ENCODE measurements at regions not wholly inside any gene's neighbourhood (a gene's known extent, or its start where the extent isn't known, plus 50 kb on each side); places are given as distances from the start of the nearest gene placed in this dataset.
"Not testable (repeated sequence)": the region's sequence is repeated elsewhere in the genome, so short reads cannot be mapped to it uniquely, and the experiment has no call there.

DNA sequence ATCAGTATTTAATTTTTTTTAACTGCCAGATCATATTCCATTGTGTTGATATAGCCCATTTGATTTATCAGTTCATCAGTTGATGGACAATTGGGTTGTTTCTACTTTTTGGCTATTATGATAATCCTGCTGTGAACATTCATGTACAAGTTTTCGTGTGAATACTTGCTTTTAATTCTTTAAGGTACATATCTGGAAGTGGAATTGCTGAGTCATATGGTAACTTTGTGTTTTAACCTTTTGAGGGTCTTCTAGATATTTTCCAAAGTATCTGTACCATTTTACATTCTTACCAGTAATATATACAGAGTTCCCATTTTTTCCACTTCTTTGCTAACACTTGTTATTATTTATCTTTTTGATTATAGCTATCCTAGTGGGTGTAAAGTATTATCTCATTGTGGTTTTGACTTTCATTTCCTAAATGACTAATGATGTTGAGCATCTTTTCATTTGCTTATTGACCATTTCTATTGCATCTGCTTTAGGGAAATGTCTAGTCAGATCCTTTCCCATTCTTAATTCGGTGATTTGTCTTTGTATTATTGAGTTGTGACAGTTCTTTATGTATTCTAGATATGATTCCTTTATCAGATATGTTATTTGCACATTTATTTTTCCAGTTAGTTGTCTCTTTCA is 75.2 kb upstream of the NUDT6 start:
- H3K27me3 ChIP-seq, result no peaks in the 10 kb centered on the region
- H3K36me3 ChIP-seq, result no peaks in the 10 kb centered on the region
- intact Hi-C loops (cut with DNase I), result no loop called here
- H3K27ac ChIP-seq, result no peak overlapping the region
- TF ChIP-seq CTCF (IDR thresholded peaks at IDR 0.05) (no peak), POLR2A (IDR thresholded peaks at IDR 0.05) (no peak), POLR2AphosphoS5 (IDR thresholded peaks at IDR 0.05; ENCODE audit: insufficient read depth in 1 of 2, low read depth in 1 of 2) (no peak)
- H3K9me3 ChIP-seq, result no peaks in the 10 kb centered on the region
- peaks cover under 1% of the 10 kb centered on the region for H3K4me1 ChIP-seq
- H3K4me3 ChIP-seq, result no peak overlapping the region
- no peak for DNase-seq (ENCODE audit: extremely low spot score in 2 of 2)

GRCh38 chr4:123004079-123004478 is 81.7 kb upstream of the NUDT6 start:
- H3K4me1 ChIP-seq; H3K9me3 ChIP-seq; H3K4me3 ChIP-seq; intact Hi-C loops (cut with DNase I); DNase-seq (ENCODE audit: extremely low spot score in 2 of 2); H3K36me3 ChIP-seq; H3K27ac ChIP-seq; H3K27me3 ChIP-seq: not testable (repeated sequence)

DNA sequence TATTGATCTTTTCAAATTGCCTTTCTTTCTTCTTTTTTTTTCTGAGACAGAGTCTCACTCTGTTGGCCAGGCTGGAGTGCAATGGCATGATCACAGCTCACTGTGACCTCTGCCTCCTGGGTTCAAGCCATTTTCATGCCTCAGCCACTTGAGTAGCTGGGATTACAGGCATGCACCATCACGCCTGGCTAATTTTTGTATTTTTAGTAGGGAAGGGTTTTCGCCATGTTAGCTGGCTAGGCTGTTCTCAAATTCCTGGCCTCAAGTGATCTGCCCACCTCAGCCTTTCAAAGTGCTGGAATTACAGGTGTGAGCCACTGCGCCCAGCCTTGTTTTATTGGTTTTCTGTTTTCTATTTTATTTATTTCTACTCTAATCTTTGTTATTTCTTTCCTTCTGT is 82.7 kb upstream of the NUDT6 start:
- H3K27me3 ChIP-seq; DNase-seq (ENCODE audit: extremely low spot score in 2 of 2); H3K4me1 ChIP-seq; H3K4me3 ChIP-seq; H3K9me3 ChIP-seq; H3K27ac ChIP-seq; intact Hi-C loops (cut with DNase I); H3K36me3 ChIP-seq: not testable (repeated sequence)

GRCh38 chr4:123007679-123008078 is 85.3 kb upstream of the NUDT6 start:
- Histone ChIP-seq H3K27me3 (no peaks in the 10 kb centered on the region), H3K36me3 (no peaks in the 10 kb centered on the region), H3K4me1 (no peaks in the 10 kb centered on the region), H3K9me3 (no peaks in the 10 kb centered on the region), H3K4me3 (no peak overlapping the region), H3K27ac (no peak overlapping the region)
- intact Hi-C loops (cut with DNase I), result no loop called here
- DNase-seq (ENCODE audit: extremely low spot score in 2 of 2), result no peak
- TF ChIP-seq POLR2AphosphoS5 (IDR thresholded peaks at IDR 0.05; ENCODE audit: insufficient read depth in 1 of 2, low read depth in 1 of 2), result no peak
- no peak for TF ChIP-seq POLR2A (IDR thresholded peaks at IDR 0.05)
- no peak for TF ChIP-seq CTCF (IDR thresholded peaks at IDR 0.05)

DNA sequence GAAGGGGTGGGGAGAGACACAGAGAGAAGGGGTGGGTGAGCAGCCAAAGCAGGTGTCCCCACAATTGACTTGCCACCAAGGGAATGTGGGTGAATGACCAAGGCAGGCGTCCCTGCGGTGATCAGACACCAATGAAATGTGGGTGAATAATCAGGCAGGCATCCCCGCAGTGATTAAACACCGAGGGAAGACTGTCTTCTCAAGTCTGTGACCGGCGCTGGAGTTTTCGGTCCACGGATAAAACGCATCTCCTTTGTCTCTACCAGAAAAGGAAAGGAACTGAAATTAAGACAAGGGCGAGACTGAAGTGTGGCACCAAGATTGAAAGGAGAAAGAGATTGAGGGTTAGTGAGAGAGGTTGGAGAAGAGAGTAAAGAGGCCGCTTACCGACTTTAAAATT is 90.0 kb upstream of the NUDT6 start:
- not testable (repeated sequence) for H3K27me3 ChIP-seq, H3K27ac ChIP-seq

GRCh38 chr4:123014038-123014437 is 91.6 kb upstream of the NUDT6 start:
- Histone ChIP-seq H3K9me3 (no peaks in the 10 kb centered on the region), H3K27me3 (no peaks in the 10 kb centered on the region), H3K4me1 (no peaks in the 10 kb centered on the region), H3K4me3 (no peak overlapping the region), H3K27ac (no peak overlapping the region), H3K36me3 (no peaks in the 10 kb centered on the region)
- TF ChIP-seq CTCF (IDR thresholded peaks at IDR 0.05), result no peak
- TF ChIP-seq POLR2A (IDR thresholded peaks at IDR 0.05), result no peak
- TF ChIP-seq POLR2AphosphoS5 (IDR thresholded peaks at IDR 0.05; ENCODE audit: insufficient read depth in 1 of 2, low read depth in 1 of 2), result no peak
- DNase-seq (ENCODE audit: extremely low spot score in 2 of 2), result no peak
- intact Hi-C loops (cut with DNase I), result no loop called here

More for the DNA sequence above, 90.0 kb upstream of the NUDT6 start:
- H3K36me3 ChIP-seq; H3K9me3 ChIP-seq; H3K4me1 ChIP-seq; DNase-seq (ENCODE audit: extremely low spot score in 2 of 2); H3K4me3 ChIP-seq; intact Hi-C loops (cut with DNase I): not testable (repeated sequence)

DNA sequence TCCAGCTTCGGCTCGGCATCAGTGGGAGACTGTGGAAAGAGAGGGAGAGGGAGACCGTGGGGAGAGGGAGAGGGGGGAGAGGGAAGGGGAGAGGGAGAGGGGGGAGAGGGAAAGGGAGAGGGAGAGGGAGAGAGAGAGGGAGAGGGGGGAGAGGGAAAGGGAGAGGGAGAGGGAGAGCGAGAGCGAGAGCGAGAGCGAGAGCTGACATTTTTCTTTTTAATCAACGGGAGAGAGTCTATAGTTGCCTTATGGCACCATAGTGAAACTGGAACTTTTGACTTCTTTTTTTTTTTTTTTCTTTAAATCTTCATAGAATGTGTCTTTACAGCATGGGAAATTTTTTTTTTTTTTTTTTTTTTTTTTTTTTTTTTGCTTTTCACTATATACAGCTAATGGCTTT is 94.7 kb upstream of the NUDT6 start:
- DNase-seq (ENCODE audit: extremely low spot score in 2 of 2), result no peak
- no peaks in the 10 kb centered on the region for H3K36me3 ChIP-seq
- H3K27ac ChIP-seq, result no peak overlapping the region
- H3K4me1 ChIP-seq, result no peaks in the 10 kb centered on the region
- TF ChIP-seq POLR2AphosphoS5 (IDR thresholded peaks at IDR 0.05; ENCODE audit: insufficient read depth in 1 of 2, low read depth in 1 of 2) (no peak), CTCF (IDR thresholded peaks at IDR 0.05) (no peak), POLR2A (IDR thresholded peaks at IDR 0.05) (no peak)
- intact Hi-C loops (cut with DNase I), result no loop called here
- no peaks in the 10 kb centered on the region for H3K9me3 ChIP-seq
- H3K4me3 ChIP-seq, result no peak overlapping the region
- H3K27me3 ChIP-seq, result no peaks in the 10 kb centered on the region

Data from vagina (tissue), 2 donors.